Endodermal cell (in vitro differentiated cells): ENCODE measurements at regions not wholly inside any gene's neighbourhood (a gene's known extent, or its start where the extent isn't known, plus 50 kb on each side); places are given as distances from the start of the nearest gene placed in this dataset.

ENCODE experiments used
- DNase-seq: peaks from one replicate; pipeline ENCODE4 v3.0.0-alpha.2; 2017
- H3K27ac ChIP-seq: 2 replicates; pipeline ENCODE4 v1.5.1; 2013; ENCODE audit warnings: mild to moderate bottlenecking, low read depth, low read length, moderate library complexity
- H3K27me3 ChIP-seq: 2 replicates; pipeline ENCODE4 v1.6.1; 2013; ENCODE audit warnings: mild to moderate bottlenecking, low read length, moderate library complexity; ENCODE audit not compliant: insufficient read depth, control insufficient read depth, poor library complexity, severe bottlenecking
- H3K36me3 ChIP-seq: 2 replicates; pipeline ENCODE4 v1.7.0; 2013; ENCODE audit warnings: mild to moderate bottlenecking, low read length, moderate library complexity; ENCODE audit not compliant: control insufficient read depth, insufficient read depth
- H3K4me1 ChIP-seq: one replicate; pipeline ENCODE4 v1.7.0; 2013; ENCODE audit warnings: low read length; ENCODE audit not compliant: control insufficient read depth, insufficient read depth
- H3K4me3 ChIP-seq: 2 replicates; pipeline ENCODE4 v1.5.1; 2013; ENCODE audit warnings: mild to moderate bottlenecking, low read length, moderate library complexity
- H3K9ac ChIP-seq: 2 replicates; pipeline ENCODE4 v1.6.1; 2013; ENCODE audit warnings: mild to moderate bottlenecking, low read length, moderate library complexity; ENCODE audit not compliant: poor library complexity, severe bottlenecking; ENCODE audit errors: extremely low read depth
- H3K9me3 ChIP-seq: 2 replicates; pipeline ENCODE4 v1.6.1; 2013; ENCODE audit warnings: mild to moderate bottlenecking, low read length, moderate library complexity; ENCODE audit not compliant: control insufficient read depth
- H3K27ac Mint-ChIP-seq: 2 replicates; pipeline ENCODE4 v1.8.0; 2020; ENCODE audit warnings: mixed read lengths
- H3K27me3 Mint-ChIP-seq: 2 replicates; pipeline ENCODE4 v1.8.0; 2021; ENCODE audit warnings: mild to moderate bottlenecking, mixed read lengths; ENCODE audit not compliant: insufficient read depth
- H3K36me3 Mint-ChIP-seq: 2 replicates; pipeline ENCODE4 v1.8.0; 2020; ENCODE audit warnings: low read depth, mixed read lengths
- H3K4me1 Mint-ChIP-seq: 2 replicates; pipeline ENCODE4 v1.8.0; 2020; ENCODE audit warnings: mixed read lengths
- H3K4me3 Mint-ChIP-seq: 2 replicates; pipeline ENCODE4 v1.8.0; 2020; ENCODE audit warnings: mild to moderate bottlenecking, moderate library complexity, mixed read lengths
- H3K9me3 Mint-ChIP-seq: 2 replicates; pipeline ENCODE4 v1.8.0; 2020; ENCODE audit warnings: mild to moderate bottlenecking, mixed read lengths
- CTCF ChIP-seq: fragments of 200-600 bp; sonication (generic); conservative IDR thresholded peaks from 2 replicates; pipeline ENCODE4 v1.5.0; 2021; ENCODE audit warnings: antibody characterized with exemption, mild to moderate bottlenecking
- WGBS, 2 experiments: methylation state at CpG; one replicate each; pipeline versions ENCODE4 v1.1.5 to v1.1.7; 2013; ENCODE audit warnings: missing lambda C conversion rate in 2 of 2, mixed read lengths in 1 of 2; ENCODE audit not compliant: insufficient coverage in 1 of 2, insufficient read length in 1 of 2; 5-methylcytosine and 5-hydroxymethylcytosine counted together

- Mint-ChIP-seq H3K4me1 (no peaks in the 10 kb centered on the region), H3K27me3 (peaks cover 16% of the 10 kb centered on the region), H3K36me3 (no peaks in the 10 kb centered on the region), H3K27ac (no peak overlapping the region), H3K9me3 (no peaks in the 10 kb centered on the region), H3K4me3 (no peak overlapping the region)
- Histone ChIP-seq H3K27ac (no peak overlapping the region), H3K4me3 (no peak overlapping the region), H3K27me3 (no peaks in the 10 kb centered on the region), H3K4me1 (no peaks in the 10 kb centered on the region), H3K9me3 (no peaks in the 10 kb centered on the region), H3K36me3 (no peaks in the 10 kb centered on the region), H3K9ac (no peak overlapping the region)
- WGBS, 2 experiments: 88 to 96% methylated on average over 3 of the region's 3 CpGs
- TF ChIP-seq CTCF: no peak
- no peak for DNase-seq
These were observed 89.7 kb upstream of the MYL2 start for GRCh38 chr12:111010061-111010460.

- H3K27ac ChIP-seq: no peak overlapping the region
These were observed 86.2 kb upstream of the MYL2 start for GRCh38 chr12:111006621-111007020.

GRCh38 chr12:110998971-110999370, 78.6 kb upstream of the MYL2 start:
- Mint-ChIP-seq H3K36me3 (no peaks in the 10 kb centered on the region), H3K27ac (no peak overlapping the region), H3K4me1 (no peaks in the 10 kb centered on the region), H3K27me3 (peaks cover 2% of the 10 kb centered on the region), H3K9me3 (peaks cover 16% of the 10 kb centered on the region), H3K4me3 (no peak overlapping the region)
- no peak overlapping the region for H3K4me3 ChIP-seq
- H3K27ac ChIP-seq: no peak overlapping the region
- WGBS, 2 experiments: 75 to 94% methylated on average over 1 to 2 of the region's 2 CpGs
- DNase-seq: no peak
- no peaks in the 10 kb centered on the region for H3K36me3 ChIP-seq
- H3K27me3 ChIP-seq: no peaks in the 10 kb centered on the region
- no peak overlapping the region for H3K9ac ChIP-seq
- no peak for TF ChIP-seq CTCF
- no peaks in the 10 kb centered on the region for H3K4me1 ChIP-seq
- peaks cover 14% of the 10 kb centered on the region for H3K9me3 ChIP-seq

More at GRCh38 chr12:111006621-111007020, 86.2 kb upstream of the MYL2 start:
- Histone ChIP-seq H3K36me3 (no peaks in the 10 kb centered on the region), H3K9ac (no peak overlapping the region), H3K27me3 (no peaks in the 10 kb centered on the region), H3K9me3 (no peaks in the 10 kb centered on the region), H3K4me1 (no peaks in the 10 kb centered on the region), H3K4me3 (no peak overlapping the region)
- no peaks in the 10 kb centered on the region for H3K36me3 Mint-ChIP-seq
- 88 to 89% methylated on average over 1 to 2 of the region's 2 CpGs for WGBS, 2 experiments
- no peaks in the 10 kb centered on the region for H3K9me3 Mint-ChIP-seq
- peaks cover 21% of the 10 kb centered on the region for H3K27me3 Mint-ChIP-seq
- no peaks in the 10 kb centered on the region for H3K4me1 Mint-ChIP-seq
- H3K4me3 Mint-ChIP-seq: no peak overlapping the region
- no peak overlapping the region for H3K27ac Mint-ChIP-seq
- no peak for DNase-seq
- no peak for TF ChIP-seq CTCF
